ENCODE measurements at regions not wholly inside any gene's neighbourhood (a gene's known extent, or its start where the extent isn't known, plus 50 kb on each side); places are given as distances from the start of the nearest gene placed in this dataset.

GRCh38 chr3:99246010-99246654 lies 344.6 kb upstream of the DCBLD2 start:
- H3K36me3 ChIP-seq (ENCODE audit: low read depth): no peaks in the 10 kb centered on the region
- H3K9me3 ChIP-seq (ENCODE audit: severe bottlenecking): no peaks in the 10 kb centered on the region
- peak overlapping the region; percentile 99 for H3K27ac ChIP-seq (ENCODE audit: poor library complexity, severe bottlenecking)
- TF ChIP-seq CTCF (IDR thresholded peaks at IDR 0.05; ENCODE audit: poor library complexity, severe bottlenecking): peak; percentile 20
- no peaks in the 10 kb centered on the region for H3K27me3 ChIP-seq (ENCODE audit: insufficient read depth, poor library complexity, severe bottlenecking)
- H3K4me1 ChIP-seq (ENCODE audit: insufficient read depth, poor library complexity, severe bottlenecking): peaks cover 58% of the 10 kb centered on the region
- no peak for DNase-seq (ENCODE audit: low spot score)
- ATAC-seq (ENCODE audit: low read depth): peak; percentile 79
- peak overlapping the region; percentile 2 for H3K4me3 ChIP-seq (ENCODE audit: severe bottlenecking)

GRCh38 chr3:99242271-99242670 lies 340.8 kb upstream of the DCBLD2 start:
- TF ChIP-seq CTCF (IDR thresholded peaks at IDR 0.05; ENCODE audit: poor library complexity, severe bottlenecking): no peak
- Histone ChIP-seq H3K4me1 (ENCODE audit: insufficient read depth, poor library complexity, severe bottlenecking) (peaks cover 20% of the 10 kb centered on the region), H3K4me3 (ENCODE audit: severe bottlenecking) (no peak overlapping the region), H3K27me3 (ENCODE audit: insufficient read depth, poor library complexity, severe bottlenecking) (no peaks in the 10 kb centered on the region), H3K9me3 (ENCODE audit: severe bottlenecking) (no peaks in the 10 kb centered on the region), H3K36me3 (ENCODE audit: low read depth) (no peaks in the 10 kb centered on the region), H3K27ac (ENCODE audit: poor library complexity, severe bottlenecking) (peak overlapping the region; percentile 29)
- DNase-seq (ENCODE audit: low spot score) (no peak), ATAC-seq (ENCODE audit: low read depth) (no peak)

- no peaks in the 10 kb centered on the region for H3K36me3 ChIP-seq (ENCODE audit: low read depth)
- no peaks in the 10 kb centered on the region for H3K27me3 ChIP-seq (ENCODE audit: insufficient read depth, poor library complexity, severe bottlenecking)
- H3K27ac ChIP-seq (ENCODE audit: poor library complexity, severe bottlenecking): no peak overlapping the region
- TF ChIP-seq CTCF (IDR thresholded peaks at IDR 0.05; ENCODE audit: poor library complexity, severe bottlenecking): no peak
- DNase-seq (ENCODE audit: low spot score) (no peak), ATAC-seq (ENCODE audit: low read depth) (no peak)
- no peaks in the 10 kb centered on the region for H3K9me3 ChIP-seq (ENCODE audit: severe bottlenecking)
- H3K4me1 ChIP-seq (ENCODE audit: insufficient read depth, poor library complexity, severe bottlenecking): peaks cover 6% of the 10 kb centered on the region
- H3K4me3 ChIP-seq (ENCODE audit: severe bottlenecking): no peak overlapping the region
These were observed 339.2 kb upstream of the DCBLD2 start for GRCh38 chr3:99240700-99241099.

DNA sequence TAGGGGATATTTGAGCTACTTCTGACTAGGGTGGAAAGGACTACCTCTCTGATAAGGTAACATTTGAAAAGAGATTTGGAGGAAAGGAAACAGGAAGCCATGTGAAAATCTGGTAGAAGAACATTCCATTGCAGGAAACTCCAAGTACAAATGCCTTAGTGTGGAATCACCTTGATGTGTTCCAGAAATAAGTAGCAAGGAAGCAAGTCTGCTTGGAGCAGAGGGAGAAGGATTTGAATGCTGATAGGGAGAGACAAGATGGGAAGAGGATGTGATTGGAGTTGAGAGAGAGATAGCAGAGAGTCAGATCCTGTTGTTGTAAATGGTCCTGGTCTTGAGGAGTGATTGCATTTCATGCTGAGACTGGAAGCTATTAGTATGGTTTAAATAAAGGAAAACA lies 335.1 kb upstream of the DCBLD2 start:
- Histone ChIP-seq H3K27me3 (ENCODE audit: insufficient read depth, poor library complexity, severe bottlenecking) (no peaks in the 10 kb centered on the region), H3K27ac (ENCODE audit: poor library complexity, severe bottlenecking) (no peak overlapping the region), H3K36me3 (ENCODE audit: low read depth) (no peaks in the 10 kb centered on the region), H3K9me3 (ENCODE audit: severe bottlenecking) (no peaks in the 10 kb centered on the region), H3K4me3 (ENCODE audit: severe bottlenecking) (no peak overlapping the region), H3K4me1 (ENCODE audit: insufficient read depth, poor library complexity, severe bottlenecking) (no peaks in the 10 kb centered on the region)
- TF ChIP-seq CTCF (IDR thresholded peaks at IDR 0.05; ENCODE audit: poor library complexity, severe bottlenecking): no peak
- no peak for DNase-seq (ENCODE audit: low spot score)
- ATAC-seq (ENCODE audit: low read depth): no peak

DNA sequence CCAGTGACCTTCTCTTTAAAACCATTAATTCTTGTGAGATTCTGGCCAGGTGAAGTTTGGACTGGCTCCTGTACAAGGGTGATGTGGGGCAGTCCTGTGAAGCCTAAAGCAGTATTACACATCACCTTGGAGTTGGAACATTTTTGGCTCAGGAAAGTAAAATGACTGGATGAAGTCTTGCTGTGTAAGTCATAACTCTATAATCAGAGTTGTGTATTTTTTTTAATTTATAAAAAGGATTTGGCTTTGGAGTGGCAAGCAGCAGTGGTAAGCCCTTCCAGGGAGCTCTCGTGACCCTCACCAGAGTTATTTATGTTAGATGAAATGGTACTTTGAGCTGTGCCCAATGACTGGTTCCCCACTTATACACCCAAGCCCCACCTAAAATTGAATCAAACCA lies 331.2 kb upstream of the DCBLD2 start:
- ATAC-seq (ENCODE audit: low read depth) (no peak), DNase-seq (ENCODE audit: low spot score) (no peak)
- Histone ChIP-seq H3K27me3 (ENCODE audit: insufficient read depth, poor library complexity, severe bottlenecking) (no peaks in the 10 kb centered on the region), H3K9me3 (ENCODE audit: severe bottlenecking) (no peaks in the 10 kb centered on the region), H3K36me3 (ENCODE audit: low read depth) (no peaks in the 10 kb centered on the region), H3K4me1 (ENCODE audit: insufficient read depth, poor library complexity, severe bottlenecking) (no peaks in the 10 kb centered on the region), H3K4me3 (ENCODE audit: severe bottlenecking) (no peak overlapping the region), H3K27ac (ENCODE audit: poor library complexity, severe bottlenecking) (no peak overlapping the region)
- no peak for TF ChIP-seq CTCF (IDR thresholded peaks at IDR 0.05; ENCODE audit: poor library complexity, severe bottlenecking)

All from RWPE2 (cell line).